ENCODE measurements at regions not wholly inside any gene's neighbourhood (a gene's known extent, or its start where the extent isn't known, plus 50 kb on each side); places are given as distances from the start of the nearest gene placed in this dataset.

GRCh38 chr20:11581271-11581670 is 336.4 kb upstream of the BTBD3 start:
- peak; percentile 39 for DNase-seq (ENCODE audit: low spot score)

GRCh38 chr20:11582060-11582459 is 335.6 kb upstream of the BTBD3 start:
- no peak for DNase-seq (ENCODE audit: low spot score)

GRCh38 chr20:11585752-11586352 is 331.8 kb upstream of the BTBD3 start:
- DNase-seq (ENCODE audit: low spot score), result no peak

- DNase-seq (ENCODE audit: low spot score), result no peak
Measured at GRCh38 chr20:11588875-11589274, 328.8 kb upstream of the BTBD3 start.

- DNase-seq (ENCODE audit: low spot score), result no peak
Measured at GRCh38 chr20:11591965-11592364, 325.7 kb upstream of the BTBD3 start.

GRCh38 chr20:11604339-11604738 is 313.4 kb upstream of the BTBD3 start:
- DNase-seq (ENCODE audit: low spot score), result no peak

- no peak for DNase-seq (ENCODE audit: low spot score)
Measured at GRCh38 chr20:11607047-11607446, 310.6 kb upstream of the BTBD3 start.

- no peak for DNase-seq (ENCODE audit: low spot score)
Measured at GRCh38 chr20:11608736-11609135, 309.0 kb upstream of the BTBD3 start.

- DNase-seq (ENCODE audit: low spot score), result no peak
Measured at GRCh38 chr20:11624704-11625103, 293.0 kb upstream of the BTBD3 start.

- no peak for DNase-seq (ENCODE audit: low spot score)
Measured at GRCh38 chr20:11626551-11626950, 291.1 kb upstream of the BTBD3 start.

GRCh38 chr20:11642866-11643265 is 274.8 kb upstream of the BTBD3 start:
- DNase-seq (ENCODE audit: low spot score), result no peak

- peak; percentile 20 for DNase-seq (ENCODE audit: low spot score)
Measured at GRCh38 chr20:11646359-11646758, 271.3 kb upstream of the BTBD3 start.

GRCh38 chr20:11650566-11650965 is 267.1 kb upstream of the BTBD3 start:
- DNase-seq (ENCODE audit: low spot score), result no peak

- no peak for DNase-seq (ENCODE audit: low spot score)
Measured at GRCh38 chr20:11651138-11651537, 266.6 kb upstream of the BTBD3 start.

GRCh38 chr20:11651647-11652046 is 266.0 kb upstream of the BTBD3 start:
- DNase-seq (ENCODE audit: low spot score), result no peak

- DNase-seq (ENCODE audit: low spot score), result no peak
Measured at GRCh38 chr20:11652128-11652527, 265.6 kb upstream of the BTBD3 start.

- no peak for DNase-seq (ENCODE audit: low spot score)
Measured at GRCh38 chr20:11654766-11655165, 262.9 kb upstream of the BTBD3 start.

- no peak for DNase-seq (ENCODE audit: low spot score)
Measured at GRCh38 chr20:11660673-11661072, 257.0 kb upstream of the BTBD3 start.

GRCh38 chr20:11671015-11671511 is 246.6 kb upstream of the BTBD3 start:
- no peak for DNase-seq (ENCODE audit: low spot score)

- DNase-seq (ENCODE audit: low spot score), result no peak
Measured at GRCh38 chr20:11672959-11673358, 244.7 kb upstream of the BTBD3 start.

GRCh38 chr20:11675920-11676629 is 241.6 kb upstream of the BTBD3 start:
- no peak for DNase-seq (ENCODE audit: low spot score)

GRCh38 chr20:11676630-11677287 is 240.9 kb upstream of the BTBD3 start:
- peak; percentile 75 for DNase-seq (ENCODE audit: low spot score)

- no peak for DNase-seq (ENCODE audit: low spot score)
Measured at GRCh38 chr20:11677428-11677827, 240.3 kb upstream of the BTBD3 start.
